Stimulated activated naive CD8-positive, alpha-beta T cell treated with anti-CD3 and anti-CD28 coated beads, Interleukin-15, amount 100 ng/mL, for 72 hours (primary cell): ENCODE measurements at regions not wholly inside any gene's neighbourhood (a gene's known extent, or its start where the extent isn't known, plus 50 kb on each side); places are given as distances from the start of the nearest gene placed in this dataset.
"Not testable (repeated sequence)": the region's sequence is repeated elsewhere in the genome, so short reads cannot be mapped to it uniquely, and the experiment has no call there.

ENCODE experiments used
- ATAC-seq: fragments of 150-1000 bp; cut with Tn5 transposase; 2 replicates; pipeline ENCODE4 v1.10.0; 2021; ENCODE audit warnings: mild to moderate bottlenecking, moderate library complexity
- DNase-seq, 2 donors: peaks; one replicate each; pipeline ENCODE4 v3.0.0; 2021 to 2022
- H3K27ac Mint-ChIP-seq, 2 donors: one replicate each; pipeline ENCODE4 v1.8.0; 2022; ENCODE audit warnings: mild to moderate bottlenecking in 2 of 2, mixed read lengths in 2 of 2, moderate library complexity in 2 of 2
- H3K27me3 Mint-ChIP-seq: one replicate; pipeline ENCODE4 v1.8.0; 2022; ENCODE audit warnings: mixed read lengths
- H3K4me1 Mint-ChIP-seq: one replicate; pipeline ENCODE4 v1.8.0; 2022; ENCODE audit warnings: mild to moderate bottlenecking, mixed read lengths
- H3K4me3 Mint-ChIP-seq, 2 donors: one replicate each; pipeline ENCODE4 v1.8.0; 2022; ENCODE audit warnings: mild to moderate bottlenecking in 2 of 2, mixed read lengths in 2 of 2, moderate library complexity in 1 of 2
- H3K9me3 Mint-ChIP-seq, 2 donors: one replicate each; pipeline ENCODE4 v1.8.0; 2022; ENCODE audit warnings: mixed read lengths in 2 of 2

GRCh38 chr11:69205743-69206612, 50.2 kb downstream of the SMIM38 start:
- peaks cover 13% of the 10 kb centered on the region for H3K27me3 Mint-ChIP-seq
- H3K4me1 Mint-ChIP-seq = peaks cover 6% of the 10 kb centered on the region
- H3K4me3 Mint-ChIP-seq = no peak overlapping the region
- H3K9me3 Mint-ChIP-seq = peaks cover 4 to 7% of the 10 kb centered on the region in 2 donors
- ATAC-seq (no peak), DNase-seq (no peak)
- H3K27ac Mint-ChIP-seq = peak overlapping the region in 1 of 2 donors; percentile 31

- not testable (repeated sequence) for DNase-seq
Measured at GRCh38 chr11:69206613-69206965, 50.9 kb downstream of the SMIM38 start.

GRCh38 chr11:69207165-69207889, 51.6 kb downstream of the SMIM38 start:
- Mint-ChIP-seq H3K9me3 (peaks cover 4 to 7% of the 10 kb centered on the region in 2 donors), H3K4me1 (peaks cover 17% of the 10 kb centered on the region), H3K27ac (peak overlapping the region in 1 of 2 donors; percentile 46), H3K4me3 (no peak overlapping the region), H3K27me3 (peaks cover 19% of the 10 kb centered on the region)
- DNase-seq = no peak
- no peak for ATAC-seq

More at GRCh38 chr11:69206613-69206965, 50.9 kb downstream of the SMIM38 start:
- H3K27ac Mint-ChIP-seq, ATAC-seq, H3K4me3 Mint-ChIP-seq, H3K4me1 Mint-ChIP-seq, H3K9me3 Mint-ChIP-seq: not testable (repeated sequence)
- H3K27me3 Mint-ChIP-seq = peaks cover 13% of the 10 kb centered on the region

GRCh38 chr11:69208190-69209037, 52.7 kb downstream of the SMIM38 start:
- no peak overlapping the region for H3K4me3 Mint-ChIP-seq
- H3K4me1 Mint-ChIP-seq = peaks cover 28% of the 10 kb centered on the region

GRCh38 chr11:69209038-69209350, 53.3 kb downstream of the SMIM38 start:
- Mint-ChIP-seq H3K4me3 (no peak overlapping the region), H3K9me3 (peaks cover 4 to 7% of the 10 kb centered on the region in 2 donors), H3K27ac (no peak overlapping the region), H3K27me3 (peaks cover 26% of the 10 kb centered on the region), H3K4me1 (peaks cover 33% of the 10 kb centered on the region)
- ATAC-seq (no peak), DNase-seq (no peak)

More at GRCh38 chr11:69208190-69209037, 52.7 kb downstream of the SMIM38 start:
- Mint-ChIP-seq H3K27me3 (peaks cover 26% of the 10 kb centered on the region), H3K27ac (no peak overlapping the region), H3K9me3 (peaks cover 4 to 7% of the 10 kb centered on the region in 2 donors)
- DNase-seq (no peak), ATAC-seq (no peak)

- H3K4me1 Mint-ChIP-seq = peaks cover 33% of the 10 kb centered on the region
Measured at GRCh38 chr11:69209421-69210309, 53.9 kb downstream of the SMIM38 start.

GRCh38 chr11:69210310-69211035, 54.7 kb downstream of the SMIM38 start:
- peak overlapping the region in 1 of 2 donors; percentile 55 for H3K27ac Mint-ChIP-seq
- H3K9me3 Mint-ChIP-seq = peaks cover 7 to 10% of the 10 kb centered on the region in 2 donors
- DNase-seq (no peak), ATAC-seq (peak; percentile 46)
- no peak overlapping the region for H3K4me3 Mint-ChIP-seq
- H3K27me3 Mint-ChIP-seq = peaks cover 26% of the 10 kb centered on the region
- H3K4me1 Mint-ChIP-seq = peaks cover 33% of the 10 kb centered on the region

More at GRCh38 chr11:69209421-69210309, 53.9 kb downstream of the SMIM38 start:
- DNase-seq = no peak
- peaks cover 26% of the 10 kb centered on the region for H3K27me3 Mint-ChIP-seq
- no peak overlapping the region for H3K4me3 Mint-ChIP-seq
- H3K9me3 Mint-ChIP-seq = peaks cover 7 to 10% of the 10 kb centered on the region in 2 donors
- ATAC-seq = no peak
- peak overlapping the region in 1 of 2 donors; percentile 55 for H3K27ac Mint-ChIP-seq

- ATAC-seq (no peak), DNase-seq (no peak)
- Mint-ChIP-seq H3K27me3 (peaks cover 26% of the 10 kb centered on the region), H3K4me3 (no peak overlapping the region), H3K27ac (no peak overlapping the region), H3K9me3 (peaks cover 7 to 10% of the 10 kb centered on the region in 2 donors), H3K4me1 (peaks cover 33% of the 10 kb centered on the region)
Measured at GRCh38 chr11:69211540-69211919, 55.8 kb downstream of the SMIM38 start.

- H3K4me3 Mint-ChIP-seq = no peak overlapping the region
- H3K27me3 Mint-ChIP-seq = peaks cover 26% of the 10 kb centered on the region
- H3K27ac Mint-ChIP-seq = peak overlapping the region in 1 of 2 donors; percentile 25
- H3K9me3 Mint-ChIP-seq = peaks cover 7 to 10% of the 10 kb centered on the region in 2 donors
- ATAC-seq (no peak), DNase-seq (no peak)
- H3K4me1 Mint-ChIP-seq = peaks cover 33% of the 10 kb centered on the region
Measured at GRCh38 chr11:69211920-69212797, 56.4 kb downstream of the SMIM38 start.

GRCh38 chr11:69212798-69213110, 57.0 kb downstream of the SMIM38 start:
- no peak overlapping the region for H3K27ac Mint-ChIP-seq
- H3K27me3 Mint-ChIP-seq = peaks cover 26% of the 10 kb centered on the region
- H3K9me3 Mint-ChIP-seq = peaks cover 7 to 10% of the 10 kb centered on the region in 2 donors
- ATAC-seq (no peak), DNase-seq (no peak)
- no peak overlapping the region for H3K4me3 Mint-ChIP-seq
- H3K4me1 Mint-ChIP-seq = peaks cover 33% of the 10 kb centered on the region

- Mint-ChIP-seq H3K4me3 (no peak overlapping the region), H3K9me3 (peaks cover 3 to 7% of the 10 kb centered on the region in 2 donors), H3K27me3 (peaks cover 26% of the 10 kb centered on the region), H3K4me1 (peaks cover 33% of the 10 kb centered on the region), H3K27ac (no peak overlapping the region)
- ATAC-seq (peak; percentile 83), DNase-seq (peak in 1 of 2 donors; percentile 23)
Measured at GRCh38 chr11:69213316-69213715, 57.6 kb downstream of the SMIM38 start.

- Mint-ChIP-seq H3K27me3 (peaks cover 27% of the 10 kb centered on the region), H3K4me3 (no peak overlapping the region), H3K9me3 (peaks cover 0 to 6% of the 10 kb centered on the region in 2 donors), H3K4me1 (peaks cover 33% of the 10 kb centered on the region), H3K27ac (no peak overlapping the region)
- ATAC-seq (no peak), DNase-seq (no peak)
Measured at GRCh38 chr11:69213964-69214363, 58.2 kb downstream of the SMIM38 start.

GRCh38 chr11:69215216-69215615, 59.5 kb downstream of the SMIM38 start:
- Mint-ChIP-seq H3K27ac (no peak overlapping the region), H3K9me3 (peaks cover 0 to 6% of the 10 kb centered on the region in 2 donors), H3K4me3 (no peak overlapping the region), H3K4me1 (peaks cover 28% of the 10 kb centered on the region), H3K27me3 (peaks cover 31% of the 10 kb centered on the region)
- DNase-seq (no peak), ATAC-seq (no peak)
